Stomach (tissue), 8 donors: ENCODE measurements at regions not wholly inside any gene's neighbourhood (a gene's known extent, or its start where the extent isn't known, plus 50 kb on each side); places are given as distances from the start of the nearest gene placed in this dataset.

Experiments used
- DNase-seq, 2 donors: peaks; one replicate each; pipeline versions ENCODE4 v3.0.0 to v3.0.0-alpha.2; 2013 to 2019
- H3K27ac ChIP-seq, 5 donors: fragments of 200-600 bp in 4 of 5; sonication (generic) in 4 of 5; one replicate each; pipeline ENCODE4 v1.5.1; 2013 to 2019; ENCODE audit warnings: mild to moderate bottlenecking in 1 of 5, moderate library complexity in 1 of 5
- H3K27me3 ChIP-seq, 3 donors: fragments of 200-600 bp; sonication (generic); one replicate each; pipeline ENCODE4 v1.5.1; 2017 to 2019; ENCODE audit warnings: mixed run types in 1 of 3
- H3K36me3 ChIP-seq, 4 donors: fragments of 200-600 bp; sonication (generic); 1 replicate in 3 of 4; 2 replicates in 1 of 4; pipeline ENCODE4 v1.5.1; 2016 to 2019
- H3K4me1 ChIP-seq, 4 donors: fragments of 200-600 bp; sonication (generic); one replicate each; pipeline ENCODE4 v1.5.1; 2016 to 2019
- H3K4me3 ChIP-seq, 4 donors: fragments of 200-600 bp; sonication (generic) in 3 of 4; one replicate each; pipeline ENCODE4 v1.5.1; 2016 to 2019; ENCODE audit warnings: mild to moderate bottlenecking in 1 of 4
- H3K9me3 ChIP-seq, 4 donors: fragments of 200-600 bp; sonication (generic); one replicate each; pipeline ENCODE4 v1.5.1; 2016 to 2019
- EP300 ChIP-seq: sonication (generic); formaldehyde crosslinking; IDR thresholded peaks from one replicate; pipeline ENCODE4 v1.6.1; 2017; ENCODE audit warnings: antibody characterized with exemption
- POLR2A ChIP-seq, 4 donors: fragments of 450-650 bp; IDR thresholded peaks; one replicate each; pipeline ENCODE4 v1.6.1; 2016; ENCODE audit warnings: antibody characterized with exemption in 4 of 4, control low read depth in 2 of 4, mild to moderate bottlenecking in 1 of 4, moderate library complexity in 1 of 4
- POLR2AphosphoS5 ChIP-seq, 3 donors: sonication (generic); formaldehyde crosslinking; IDR thresholded peaks; one replicate each; pipeline ENCODE4 v1.6.1; 2016; ENCODE audit warnings: antibody characterized with exemption in 3 of 3
- WGBS, 5 donors: extraction: QIAGEN DNeasy Blood & Tissue Kit in 3 of 5; methylation state at CpG; one replicate each; pipeline versions ENCODE4 v1.1.5 to v1.1.7; 2013 to 2018; 5-methylcytosine and 5-hydroxymethylcytosine counted together
- intact Hi-C: fragments of 100-400 bp; cut with DNase I; formaldehyde crosslinking; loops from one replicate; pipeline ENCODE4 v1.15.1; 2023; ENCODE audit warnings: low total_unique reads
- TF ChIP-seq, protein P1 (sequence below), 7 experiments: fragments of 450-650 bp in 4 of 7; fragments of 200-600 bp in 3 of 7; sonication (generic) in 3 of 7; IDR thresholded peaks; one replicate each; pipeline ENCODE4 v1.5.1; 2016 to 2019; ENCODE audit warnings: antibody characterized with exemption in 7 of 7, control low read depth in 2 of 7, mild to moderate bottlenecking in 1 of 7
- donor health status: healthy with polysubstance abuse.
- donor health status: Bipolar disorder and iron deficiency.
- donor health status: healthy.

DNA sequence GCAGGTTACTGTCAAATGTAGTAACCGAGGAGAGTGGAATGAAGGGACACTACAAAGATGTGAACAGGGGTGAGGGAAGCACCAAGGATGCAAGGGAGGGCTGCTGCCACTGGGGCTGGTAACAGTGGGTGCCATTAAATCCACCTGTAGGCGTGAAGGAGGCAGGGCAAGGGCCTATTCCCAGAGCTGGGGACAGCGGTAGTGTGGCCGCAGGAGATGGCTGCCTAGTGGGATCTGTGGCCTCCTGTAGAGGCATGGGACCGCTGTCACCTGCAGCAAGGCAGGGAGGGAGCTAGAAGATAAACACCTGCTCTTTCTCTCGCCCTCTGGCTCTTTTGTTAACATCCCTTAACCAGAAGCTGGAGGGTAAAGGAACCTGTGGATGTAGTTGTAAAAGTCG lies 80.5 kb upstream of the CNIH3 start:
- WGBS, 5 donors: 76 to 91% (median 82%) methylated on average over 7 of the region's 7 CpGs
- TF ChIP-seq, protein P1, sequence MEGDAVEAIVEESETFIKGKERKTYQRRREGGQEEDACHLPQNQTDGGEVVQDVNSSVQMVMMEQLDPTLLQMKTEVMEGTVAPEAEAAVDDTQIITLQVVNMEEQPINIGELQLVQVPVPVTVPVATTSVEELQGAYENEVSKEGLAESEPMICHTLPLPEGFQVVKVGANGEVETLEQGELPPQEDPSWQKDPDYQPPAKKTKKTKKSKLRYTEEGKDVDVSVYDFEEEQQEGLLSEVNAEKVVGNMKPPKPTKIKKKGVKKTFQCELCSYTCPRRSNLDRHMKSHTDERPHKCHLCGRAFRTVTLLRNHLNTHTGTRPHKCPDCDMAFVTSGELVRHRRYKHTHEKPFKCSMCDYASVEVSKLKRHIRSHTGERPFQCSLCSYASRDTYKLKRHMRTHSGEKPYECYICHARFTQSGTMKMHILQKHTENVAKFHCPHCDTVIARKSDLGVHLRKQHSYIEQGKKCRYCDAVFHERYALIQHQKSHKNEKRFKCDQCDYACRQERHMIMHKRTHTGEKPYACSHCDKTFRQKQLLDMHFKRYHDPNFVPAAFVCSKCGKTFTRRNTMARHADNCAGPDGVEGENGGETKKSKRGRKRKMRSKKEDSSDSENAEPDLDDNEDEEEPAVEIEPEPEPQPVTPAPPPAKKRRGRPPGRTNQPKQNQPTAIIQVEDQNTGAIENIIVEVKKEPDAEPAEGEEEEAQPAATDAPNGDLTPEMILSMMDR (IDR thresholded peaks at IDR 0.05): no peak
- TF ChIP-seq POLR2AphosphoS5 (IDR thresholded peaks at IDR 0.05): no peak
- TF ChIP-seq EP300: no peak
- TF ChIP-seq POLR2A (IDR thresholded peaks at IDR 0.05): no peak
- H3K36me3 ChIP-seq: no peaks in the 10 kb centered on the region
- H3K4me1 ChIP-seq: peaks cover 0 to 5% (median 0%) of the 10 kb centered on the region in 4 donors
- intact Hi-C loops: no loop called here
- H3K27ac ChIP-seq: no peak overlapping the region
- H3K9me3 ChIP-seq: no peaks in the 10 kb centered on the region
- H3K27me3 ChIP-seq: no peaks in the 10 kb centered on the region
- DNase-seq: peak in 1 of 2 donors; percentile 12
- H3K4me3 ChIP-seq: no peak overlapping the region

DNA sequence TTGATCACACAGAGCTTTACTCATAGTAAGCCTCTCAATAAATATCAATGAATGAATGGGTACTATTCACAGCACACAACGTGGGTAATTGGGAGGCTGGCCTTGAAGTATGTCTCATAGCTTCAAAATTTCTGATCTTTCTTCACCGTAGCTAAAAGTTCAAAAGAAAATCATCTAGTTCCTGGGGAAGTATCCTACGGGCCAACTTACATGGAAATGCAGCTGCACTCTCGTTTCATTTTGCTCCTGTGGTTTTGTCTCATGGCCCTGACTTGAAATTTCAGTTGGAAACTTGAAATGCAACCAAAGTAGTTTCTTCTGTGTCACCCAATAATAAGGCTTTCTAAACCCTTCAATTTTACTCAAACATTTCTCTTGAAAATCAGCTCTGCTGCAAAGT lies 76.1 kb upstream of the CNIH3 start:
- intact Hi-C loops: no loop called here
- H3K4me3 ChIP-seq: no peak overlapping the region
- no peaks in the 10 kb centered on the region for H3K36me3 ChIP-seq
- no peak for DNase-seq
- WGBS, 5 donors: 43 to 57% (median 51%) methylated on average over 4 of the region's 4 CpGs
- TF ChIP-seq POLR2AphosphoS5 (IDR thresholded peaks at IDR 0.05) (no peak), EP300 (no peak), POLR2A (IDR thresholded peaks at IDR 0.05) (no peak)
- TF ChIP-seq, protein P1 (IDR thresholded peaks at IDR 0.05): no peak
- no peak overlapping the region for H3K27ac ChIP-seq
- H3K4me1 ChIP-seq: peaks cover 0 to 18% (median 0%) of the 10 kb centered on the region in 4 donors
- H3K27me3 ChIP-seq: no peaks in the 10 kb centered on the region
- H3K9me3 ChIP-seq: no peaks in the 10 kb centered on the region

DNA sequence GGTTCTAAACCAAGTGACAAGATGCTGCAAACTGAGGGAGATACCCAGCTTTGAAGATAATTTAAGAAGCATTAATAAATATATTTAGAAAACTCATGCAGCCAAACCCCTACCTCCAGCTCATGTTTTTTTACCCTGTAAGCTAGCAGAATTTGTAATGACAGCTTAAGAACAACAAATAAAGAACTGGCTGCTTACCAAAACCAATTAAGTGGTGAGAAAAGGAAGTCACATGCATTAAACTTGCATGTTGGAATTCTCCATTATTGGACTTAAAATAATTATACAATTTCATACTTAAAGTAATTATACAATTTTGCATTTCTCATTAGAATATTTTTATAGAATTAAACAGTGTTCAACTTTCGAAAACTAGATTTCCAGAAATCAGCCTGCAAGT lies 75.6 kb upstream of the CNIH3 start:
- Histone ChIP-seq H3K9me3 (no peaks in the 10 kb centered on the region), H3K27ac (no peak overlapping the region), H3K4me1 (peaks cover 0 to 18% (median 0%) of the 10 kb centered on the region in 4 donors), H3K4me3 (no peak overlapping the region), H3K36me3 (no peaks in the 10 kb centered on the region), H3K27me3 (no peaks in the 10 kb centered on the region)
- TF ChIP-seq POLR2A (IDR thresholded peaks at IDR 0.05): no peak
- no peak for TF ChIP-seq EP300
- TF ChIP-seq, protein P1 (IDR thresholded peaks at IDR 0.05): no peak
- no peak for TF ChIP-seq POLR2AphosphoS5 (IDR thresholded peaks at IDR 0.05)
- WGBS, 5 donors: 82 to 92% (median 88%) methylated on average over 1 of the region's 1 CpG
- DNase-seq: no peak
- intact Hi-C loops: no loop called here

DNA sequence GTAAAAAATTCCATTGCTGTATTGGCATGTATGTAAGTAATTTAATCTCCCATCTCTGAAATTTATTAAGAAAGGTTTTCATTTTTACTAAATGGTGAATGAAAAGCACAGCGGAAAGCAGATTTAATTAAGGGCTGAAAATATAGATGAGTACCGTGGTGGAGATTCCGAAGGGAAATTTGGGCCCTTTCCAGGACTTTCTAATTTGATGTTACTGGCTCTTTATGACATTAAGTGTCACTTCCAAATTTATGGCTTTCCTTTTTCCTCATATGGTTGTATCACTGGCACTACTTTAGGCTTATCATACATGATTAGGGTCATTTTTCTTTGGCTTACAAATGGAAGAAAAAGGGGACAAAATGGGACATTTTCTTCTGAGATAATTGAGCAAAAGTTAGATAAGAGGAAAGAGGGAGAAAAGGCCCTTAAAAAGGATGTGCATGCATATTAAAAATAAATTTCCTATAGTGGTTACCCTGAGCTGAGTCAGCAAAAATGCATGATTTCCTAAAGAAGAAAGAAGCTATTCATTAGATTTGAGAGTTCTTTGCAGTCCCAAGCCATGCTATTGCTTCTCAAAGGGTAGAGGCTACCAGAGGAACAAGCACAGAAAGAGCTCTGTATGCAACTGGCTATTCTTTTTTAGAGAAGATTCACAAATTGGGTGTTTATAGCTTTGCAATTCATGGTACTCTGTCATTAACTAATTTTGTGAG lies 74.9 kb upstream of the CNIH3 start:
- peaks cover 0 to 18% (median 0%) of the 10 kb centered on the region in 4 donors for H3K4me1 ChIP-seq
- intact Hi-C loops: no loop called here
- 66 to 84% (median 82%) methylated on average over 3 of the region's 3 CpGs for WGBS, 5 donors

More for the DNA sequence above, 74.9 kb upstream of the CNIH3 start:
- no peak for DNase-seq
- Histone ChIP-seq H3K36me3 (no peaks in the 10 kb centered on the region), H3K9me3 (no peaks in the 10 kb centered on the region), H3K4me3 (no peak overlapping the region), H3K27ac (no peak overlapping the region), H3K27me3 (no peaks in the 10 kb centered on the region)
- TF ChIP-seq, protein P1 (IDR thresholded peaks at IDR 0.05): no peak
- TF ChIP-seq POLR2A (IDR thresholded peaks at IDR 0.05) (no peak), POLR2AphosphoS5 (IDR thresholded peaks at IDR 0.05) (no peak), EP300 (no peak)
